ENCODE measurements at regions not wholly inside any gene's neighbourhood (a gene's known extent, or its start where the extent isn't known, plus 50 kb on each side); places are given as distances from the start of the nearest gene placed in this dataset.

- in situ Hi-C loops (cut with MboI), result no loop called here
- SMC1A ChIA-PET (ENCODE audit: uncharacterized antibody, unreplicated experiment), result no interaction called here
- TF ChIP-seq PAX8 (IDR thresholded peaks at IDR 0.05), result no peak
- no peak for TF ChIP-seq BMI1 (IDR thresholded peaks at IDR 0.05; ENCODE audit: borderline replicate concordance)
- TF ChIP-seq ZNF622 (IDR thresholded peaks at IDR 0.05), result no peak
- no peak for TF ChIP-seq POLR2A (IDR thresholded peaks at IDR 0.05; ENCODE audit: low read depth, low read length)
- no peak for TF ChIP-seq TAF1 (IDR thresholded peaks at IDR 0.05; ENCODE audit: borderline replicate concordance, low read depth, low read length)
- no peak for TF ChIP-seq CEBPB (IDR thresholded peaks at IDR 0.05; ENCODE audit: borderline replicate concordance in 1 of 2, low read depth in 2 of 2, low read length in 2 of 2)
- TF ChIP-seq ZNF592 (IDR thresholded peaks at IDR 0.05), result no peak
- TF ChIP-seq KAT2A (conservative IDR thresholded peaks at IDR 0.05; ENCODE audit: control insufficient read depth, low read depth, low read length), result no peak
- no peak for TF ChIP-seq ZBTB4 (CRISPR knock-in tag; IDR thresholded peaks at IDR 0.05)
- no peak for TF ChIP-seq NR2F1 (conservative IDR thresholded peaks at IDR 0.05)
- TF ChIP-seq ETV6 (conservative IDR thresholded peaks at IDR 0.05 in 1 of 2, IDR thresholded peaks at IDR 0.05 in 1 of 2; ENCODE audit: borderline replicate concordance in 1 of 2, low read depth in 1 of 2), result no peak
- no peak for TF ChIP-seq ASH2L (IDR thresholded peaks at IDR 0.05; ENCODE audit: borderline replicate concordance, low read depth)
- TF ChIP-seq LARP7 (IDR thresholded peaks at IDR 0.05), result no peak
- H3K27me3 ChIP-seq (replicated peaks in 1 of 2; ENCODE audit: control insufficient read depth in 2 of 2, insufficient read depth in 2 of 2, low read length in 1 of 2), result no peaks in the 10 kb centered on the region
- no TSS peak for BruUV-seq (replicated peaks)
- FAIRE-seq, result no peak
- 76% methylated on average over 4 of the region's 4 CpGs for WGBS (ENCODE audit: insufficient coverage, insufficient replicate concordance, low lambda C conversion rate, missing lambda C conversion rate)
- H4K20me1 ChIP-seq (ENCODE audit: control insufficient read depth, insufficient read depth), result no peaks in the 10 kb centered on the region
- H2AFZ ChIP-seq (ENCODE audit: control insufficient read depth, low read depth, low read length), result no peak overlapping the region
- RAD21 ChIA-PET (ENCODE audit: unreplicated experiment), result no interaction called here
- no peak overlapping the region for H3K4me2 ChIP-seq (ENCODE audit: control insufficient read depth, insufficient read depth)
- POLR2A ChIA-PET, result no interaction called here
- no peaks in the 10 kb centered on the region for H3K36me3 ChIP-seq (ENCODE audit: control insufficient read depth in 2 of 2, insufficient read depth in 2 of 2, low read length in 1 of 2)
- H3K79me2 ChIP-seq (ENCODE audit: control insufficient read depth, insufficient read depth, low read length), result no peaks in the 10 kb centered on the region
- CTCF ChIA-PET, result no interaction called here
- H3K9ac ChIP-seq (ENCODE audit: control insufficient read depth, insufficient read depth, low read length), result no peak overlapping the region
- peaks cover 7% of the 10 kb centered on the region for H3K4me1 ChIP-seq (ENCODE audit: control insufficient read depth, insufficient read depth, low read length)
- intact Hi-C loops (cut with micrococcal nuclease; ENCODE audit: unreplicated experiment), result no loop called here
- H3K27ac ChIP-seq (ENCODE audit: control insufficient read depth, insufficient read depth), result no peak overlapping the region
- DNase-seq (ENCODE audit: low read depth, low spot score), result no peak
- no peaks in the 10 kb centered on the region; the same call in 2 of the 3 replicates for H3K9me3 ChIP-seq (replicated peaks; ENCODE audit: control insufficient read depth, insufficient read depth, low read length)
- H3K4me3 ChIP-seq, result no peak overlapping the region
- no peak for ATAC-seq
Measured at GRCh38 chr1:244241438-244241837, 190.4 kb downstream of the ZBTB18 start.
